WTC11 (cell line): ENCODE measurements at regions not wholly inside any gene's neighbourhood (a gene's known extent, or its start where the extent isn't known, plus 50 kb on each side); places are given as distances from the start of the nearest gene placed in this dataset.

Source experiments
- ATAC-seq: fragments of 200-7000 bp; cut with Tn5 transposase; 2 replicates; pipeline ENCODE4 v1.10.0; 2021; ENCODE audit warnings: mild to moderate bottlenecking, moderate library complexity
- CTCF ChIA-PET: fragments of 300-600 bp; sonication (Branson Sonifier 250); formaldehyde crosslinking; loops from one replicate; lab custom pipeline; 2021; ENCODE audit warnings: antibody characterized with exemption; lab: Charles Lee
- POLR2A ChIA-PET: fragments of 350-600 bp; sonication (Branson Sonifier 250); formaldehyde crosslinking; loops from one replicate; lab custom pipeline; 2021; ENCODE audit warnings: antibody characterized with exemption; lab: Charles Lee
- DNase-seq: peaks from one replicate; pipeline ENCODE4 v3.0.0; 2021; ENCODE audit warnings: low spot score
- H3K27ac Mint-ChIP-seq: 2 replicates; pipeline ENCODE4 v1.8.0; 2021; ENCODE audit warnings: mixed read lengths
- H3K27me3 Mint-ChIP-seq: 2 replicates; pipeline ENCODE4 v1.8.0; 2021; ENCODE audit warnings: low read depth, mild to moderate bottlenecking, moderate library complexity, mixed read lengths
- H3K36me3 Mint-ChIP-seq: 2 replicates; pipeline ENCODE4 v1.8.0; 2021; ENCODE audit warnings: mixed read lengths
- H3K4me1 Mint-ChIP-seq: 2 replicates; pipeline ENCODE4 v1.8.0; 2022; ENCODE audit warnings: mixed read lengths
- H3K4me3 Mint-ChIP-seq: 2 replicates; pipeline ENCODE4 v1.8.0; 2021; ENCODE audit warnings: mild to moderate bottlenecking, moderate library complexity, mixed read lengths
- H3K9me3 Mint-ChIP-seq: 2 replicates; pipeline ENCODE4 v1.8.0; 2021; ENCODE audit warnings: mixed read lengths
- CREM ChIP-seq: sonication (generic); formaldehyde crosslinking; IDR thresholded peaks from 2 replicates; pipeline ENCODE4 v1.8.1; 2022; ENCODE audit warnings: mild to moderate bottlenecking, missing genetic modification reagents, moderate library complexity
- EMX1 ChIP-seq: fragments of 250-450 bp; sonication (Bioruptor Pico); IDR thresholded peaks from 2 replicates; pipeline ENCODE4 v1.8.0; 2021; ENCODE audit warnings: mild to moderate bottlenecking
- FOXK1 ChIP-seq: sonication (generic); formaldehyde crosslinking; IDR thresholded peaks from 2 replicates; pipeline ENCODE4 v1.8.0; 2022; ENCODE audit warnings: mild to moderate bottlenecking, moderate library complexity, missing genetic modification reagents
- NFE2L1 ChIP-seq: sonication (generic); formaldehyde crosslinking; IDR thresholded peaks from 2 replicates; pipeline ENCODE4 v1.8.1; 2023; ENCODE audit warnings: missing genetic modification reagents
- NFYB ChIP-seq: sonication (generic); formaldehyde crosslinking; conservative IDR thresholded peaks from 2 replicates; pipeline ENCODE4 v1.8.0; 2022; ENCODE audit warnings: low read depth, missing genetic modification reagents
- PRRX2 ChIP-seq: fragments of 250-450 bp; sonication (Bioruptor Pico); IDR thresholded peaks from 2 replicates; pipeline ENCODE4 v1.8.0; 2021; ENCODE audit warnings: mild to moderate bottlenecking
- SMAD3 ChIP-seq: sonication (generic); formaldehyde crosslinking; IDR thresholded peaks from 2 replicates; pipeline ENCODE4 v1.8.0; 2022; ENCODE audit warnings: missing genetic modification reagents, mild to moderate bottlenecking, borderline replicate concordance
- SMAD4 ChIP-seq: sonication (generic); formaldehyde crosslinking; IDR thresholded peaks from 2 replicates; pipeline ENCODE4 v1.8.0; 2022; ENCODE audit warnings: mild to moderate bottlenecking, missing genetic modification reagents
- SP1 ChIP-seq: sonication (generic); formaldehyde crosslinking; conservative IDR thresholded peaks from 2 replicates; pipeline ENCODE4 v1.8.1; 2022; ENCODE audit warnings: missing genetic modification reagents
- TP53 ChIP-seq: sonication (generic); formaldehyde crosslinking; IDR thresholded peaks from 2 replicates; pipeline ENCODE4 v1.8.1; 2023; ENCODE audit warnings: mild to moderate bottlenecking, missing genetic modification reagents
- ZNF138 ChIP-seq: sonication (generic); formaldehyde crosslinking; conservative IDR thresholded peaks from 2 replicates; pipeline ENCODE4 v1.8.1; 2022; ENCODE audit warnings: mild to moderate bottlenecking, moderate library complexity, missing genetic modification reagents
- TF ChIP-seq, protein P1 (sequence below): sonication (generic); formaldehyde crosslinking; IDR thresholded peaks from 2 replicates; pipeline ENCODE4 v1.8.1; 2023; ENCODE audit warnings: mild to moderate bottlenecking, moderate library complexity, missing genetic modification reagents
- TF ChIP-seq, protein P2 (sequence below): sonication (generic); formaldehyde crosslinking; IDR thresholded peaks from 2 replicates; pipeline ENCODE4 v1.8.0; 2022; ENCODE audit warnings: mild to moderate bottlenecking, missing genetic modification reagents
- TF ChIP-seq, protein P3 (sequence below): sonication (generic); formaldehyde crosslinking; IDR thresholded peaks from 2 replicates; pipeline ENCODE4 v1.8.0; 2023; ENCODE audit warnings: missing genetic modification reagents, mild to moderate bottlenecking, borderline replicate concordance
- TF ChIP-seq, protein P4 (sequence below): sonication (generic); formaldehyde crosslinking; IDR thresholded peaks from 2 replicates; pipeline ENCODE4 v1.8.1; 2023; ENCODE audit warnings: mild to moderate bottlenecking, missing genetic modification reagents, moderate library complexity
- TF ChIP-seq, protein P5 (sequence below): sonication (generic); formaldehyde crosslinking; IDR thresholded peaks from 2 replicates; pipeline ENCODE4 v1.8.1; 2023; ENCODE audit warnings: mild to moderate bottlenecking, missing genetic modification reagents, borderline replicate concordance
- TF ChIP-seq, protein P6 (sequence below): fragments of 250-450 bp; sonication (Bioruptor Pico); IDR thresholded peaks from 2 replicates; pipeline ENCODE4 v1.8.0; 2021; ENCODE audit warnings: mild to moderate bottlenecking

DNA sequence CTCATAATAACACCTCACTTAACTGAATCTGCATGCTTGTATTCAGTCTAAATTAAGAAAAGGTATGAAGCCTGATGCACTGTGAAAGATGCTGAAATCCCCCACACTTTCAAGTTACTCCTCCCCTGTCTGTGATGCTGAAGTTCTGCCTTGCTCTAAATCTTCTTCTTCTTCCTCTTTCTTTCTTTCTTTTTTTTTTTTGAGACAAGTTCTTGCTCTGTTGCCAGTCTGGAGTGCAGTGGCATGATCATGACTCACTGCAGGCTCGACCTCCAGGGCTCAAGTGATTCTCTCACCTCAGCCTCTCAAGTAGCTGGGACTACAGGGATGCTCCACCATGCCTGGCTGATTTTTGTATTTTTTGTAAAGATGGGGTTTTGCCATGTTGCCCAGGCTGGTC, 231.0 kb upstream of the B3GALT2 start:
- no peaks in the 10 kb centered on the region for H3K27me3 Mint-ChIP-seq
- H3K9me3 Mint-ChIP-seq = no peaks in the 10 kb centered on the region
- no peak overlapping the region for H3K4me3 Mint-ChIP-seq
- ChIA-PET CTCF (no interaction called here), POLR2A (no interaction called here)
- peaks cover 6% of the 10 kb centered on the region for H3K4me1 Mint-ChIP-seq
- no peaks in the 10 kb centered on the region for H3K36me3 Mint-ChIP-seq
- DNase-seq = no peak
- no peak overlapping the region for H3K27ac Mint-ChIP-seq
- no peak for ATAC-seq
- TF ChIP-seq SMAD3 (CRISPR knock-in tag) (no peak), NFE2L1 (CRISPR knock-in tag) (no peak)
- TF ChIP-seq, protein P1, sequence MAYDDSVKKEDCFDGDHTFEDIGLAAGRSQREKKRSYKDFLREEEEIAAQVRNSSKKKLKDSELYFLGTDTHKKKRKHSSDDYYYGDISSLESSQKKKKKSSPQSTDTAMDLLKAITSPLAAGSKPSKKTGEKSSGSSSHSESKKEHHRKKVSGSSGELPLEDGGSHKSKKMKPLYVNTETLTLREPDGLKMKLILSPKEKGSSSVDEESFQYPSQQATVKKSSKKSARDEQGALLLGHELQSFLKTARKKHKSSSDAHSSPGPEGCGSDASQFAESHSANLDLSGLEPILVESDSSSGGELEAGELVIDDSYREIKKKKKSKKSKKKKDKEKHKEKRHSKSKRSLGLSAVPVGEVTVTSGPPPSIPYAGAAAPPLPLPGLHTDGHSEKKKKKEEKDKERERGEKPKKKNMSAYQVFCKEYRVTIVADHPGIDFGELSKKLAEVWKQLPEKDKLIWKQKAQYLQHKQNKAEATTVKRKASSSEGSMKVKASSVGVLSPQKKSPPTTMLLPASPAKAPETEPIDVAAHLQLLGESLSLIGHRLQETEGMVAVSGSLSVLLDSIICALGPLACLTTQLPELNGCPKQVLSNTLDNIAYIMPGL (CRISPR knock-in tag) = no peak

DNA sequence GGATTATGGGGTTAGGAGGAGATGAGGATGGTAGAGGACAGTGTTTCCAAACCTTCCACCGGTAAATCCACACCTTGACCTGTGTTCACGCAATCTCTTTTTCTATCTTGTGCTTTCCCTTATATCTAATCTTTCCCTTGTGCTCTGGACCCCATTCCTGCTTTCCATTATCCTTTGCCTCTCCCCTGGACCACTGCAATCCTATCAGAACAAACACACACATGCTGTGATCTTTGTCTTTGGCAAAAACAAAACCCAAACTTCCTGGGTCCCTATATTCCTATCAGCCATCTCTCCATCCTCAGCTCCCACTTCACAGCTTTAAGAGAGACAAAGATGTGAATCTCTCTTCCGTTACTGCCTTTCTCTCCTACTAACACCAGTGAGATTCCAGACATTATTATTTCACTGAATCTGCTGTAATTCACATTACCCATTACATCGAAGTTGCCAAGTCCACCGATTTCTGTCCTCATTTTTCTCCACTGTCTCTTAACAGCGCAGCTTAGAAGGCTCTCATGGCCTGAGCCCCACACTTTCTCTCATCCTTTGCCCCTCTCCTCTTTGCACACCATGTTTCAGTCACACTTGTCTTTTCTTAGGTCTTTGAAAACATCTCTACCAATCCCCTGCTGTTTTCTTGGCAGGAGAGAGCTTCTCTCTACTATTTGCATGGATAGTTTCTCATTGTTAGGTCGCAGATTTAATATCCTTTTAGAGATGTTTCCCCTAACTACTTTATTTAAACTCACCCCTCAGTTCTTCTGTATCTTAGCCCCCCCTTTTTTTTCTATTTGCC, 230.0 kb upstream of the B3GALT2 start:
- ATAC-seq = peak; percentile 51
- H3K4me1 Mint-ChIP-seq = peaks cover 6% of the 10 kb centered on the region
- H3K27ac Mint-ChIP-seq = no peak overlapping the region
- no peak overlapping the region for H3K4me3 Mint-ChIP-seq
- TF ChIP-seq SP1 (CRISPR knock-in tag) (no peak), SMAD4 (CRISPR knock-in tag) (no peak), FOXK1 (CRISPR knock-in tag) (no peak), ZNF138 (CRISPR knock-in tag) (no peak), EMX1 (CRISPR knock-in tag) (no peak), CREM (CRISPR knock-in tag) (no peak)
- TF ChIP-seq, protein P2, sequence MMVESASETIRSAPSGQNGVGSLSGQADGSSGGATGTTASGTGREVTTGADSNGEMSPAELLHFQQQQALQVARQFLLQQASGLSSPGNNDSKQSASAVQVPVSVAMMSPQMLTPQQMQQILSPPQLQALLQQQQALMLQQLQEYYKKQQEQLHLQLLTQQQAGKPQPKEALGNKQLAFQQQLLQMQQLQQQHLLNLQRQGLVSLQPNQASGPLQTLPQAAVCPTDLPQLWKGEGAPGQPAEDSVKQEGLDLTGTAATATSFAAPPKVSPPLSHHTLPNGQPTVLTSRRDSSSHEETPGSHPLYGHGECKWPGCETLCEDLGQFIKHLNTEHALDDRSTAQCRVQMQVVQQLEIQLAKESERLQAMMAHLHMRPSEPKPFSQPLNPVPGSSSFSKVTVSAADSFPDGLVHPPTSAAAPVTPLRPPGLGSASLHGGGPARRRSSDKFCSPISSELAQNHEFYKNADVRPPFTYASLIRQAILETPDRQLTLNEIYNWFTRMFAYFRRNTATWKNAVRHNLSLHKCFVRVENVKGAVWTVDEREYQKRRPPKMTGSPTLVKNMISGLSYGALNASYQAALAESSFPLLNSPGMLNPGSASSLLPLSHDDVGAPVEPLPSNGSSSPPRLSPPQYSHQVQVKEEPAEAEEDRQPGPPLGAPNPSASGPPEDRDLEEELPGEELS (CRISPR knock-in tag) = no peak
- H3K9me3 Mint-ChIP-seq = no peaks in the 10 kb centered on the region
- ChIA-PET CTCF (no interaction called here), POLR2A (no interaction called here)
- H3K27me3 Mint-ChIP-seq = no peaks in the 10 kb centered on the region
- no peaks in the 10 kb centered on the region for H3K36me3 Mint-ChIP-seq
- no peak for DNase-seq

DNA sequence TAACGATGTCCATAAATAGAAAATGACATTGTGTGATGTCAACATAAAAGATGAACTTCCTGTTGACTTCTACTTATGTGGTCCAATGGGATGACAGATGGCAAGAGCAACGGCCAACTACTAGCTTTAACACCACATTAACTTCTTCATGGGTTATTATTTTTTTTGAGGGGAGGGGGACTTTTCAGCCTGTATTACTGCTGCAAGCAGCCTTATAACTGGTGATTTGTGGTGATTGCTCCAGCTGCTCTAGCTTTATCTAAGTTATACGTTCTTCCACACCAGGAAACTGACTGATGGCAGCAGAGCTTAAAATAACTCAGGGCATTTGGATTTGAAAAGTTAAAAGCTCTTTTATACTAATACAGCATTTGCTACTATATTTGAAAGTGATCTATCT, 228.8 kb upstream of the B3GALT2 start:
- ATAC-seq (no peak), DNase-seq (no peak)
- ChIA-PET CTCF (no interaction called here), POLR2A (no interaction called here)
- Mint-ChIP-seq H3K27me3 (no peaks in the 10 kb centered on the region), H3K4me3 (no peak overlapping the region), H3K36me3 (no peaks in the 10 kb centered on the region), H3K9me3 (no peaks in the 10 kb centered on the region), H3K27ac (no peak overlapping the region), H3K4me1 (peaks cover 6% of the 10 kb centered on the region)
- TF ChIP-seq PRRX2 (CRISPR knock-in tag) (no peak), NFYB (CRISPR knock-in tag) (no peak), TP53 (CRISPR knock-in tag) (no peak)
- TF ChIP-seq, protein P3, sequence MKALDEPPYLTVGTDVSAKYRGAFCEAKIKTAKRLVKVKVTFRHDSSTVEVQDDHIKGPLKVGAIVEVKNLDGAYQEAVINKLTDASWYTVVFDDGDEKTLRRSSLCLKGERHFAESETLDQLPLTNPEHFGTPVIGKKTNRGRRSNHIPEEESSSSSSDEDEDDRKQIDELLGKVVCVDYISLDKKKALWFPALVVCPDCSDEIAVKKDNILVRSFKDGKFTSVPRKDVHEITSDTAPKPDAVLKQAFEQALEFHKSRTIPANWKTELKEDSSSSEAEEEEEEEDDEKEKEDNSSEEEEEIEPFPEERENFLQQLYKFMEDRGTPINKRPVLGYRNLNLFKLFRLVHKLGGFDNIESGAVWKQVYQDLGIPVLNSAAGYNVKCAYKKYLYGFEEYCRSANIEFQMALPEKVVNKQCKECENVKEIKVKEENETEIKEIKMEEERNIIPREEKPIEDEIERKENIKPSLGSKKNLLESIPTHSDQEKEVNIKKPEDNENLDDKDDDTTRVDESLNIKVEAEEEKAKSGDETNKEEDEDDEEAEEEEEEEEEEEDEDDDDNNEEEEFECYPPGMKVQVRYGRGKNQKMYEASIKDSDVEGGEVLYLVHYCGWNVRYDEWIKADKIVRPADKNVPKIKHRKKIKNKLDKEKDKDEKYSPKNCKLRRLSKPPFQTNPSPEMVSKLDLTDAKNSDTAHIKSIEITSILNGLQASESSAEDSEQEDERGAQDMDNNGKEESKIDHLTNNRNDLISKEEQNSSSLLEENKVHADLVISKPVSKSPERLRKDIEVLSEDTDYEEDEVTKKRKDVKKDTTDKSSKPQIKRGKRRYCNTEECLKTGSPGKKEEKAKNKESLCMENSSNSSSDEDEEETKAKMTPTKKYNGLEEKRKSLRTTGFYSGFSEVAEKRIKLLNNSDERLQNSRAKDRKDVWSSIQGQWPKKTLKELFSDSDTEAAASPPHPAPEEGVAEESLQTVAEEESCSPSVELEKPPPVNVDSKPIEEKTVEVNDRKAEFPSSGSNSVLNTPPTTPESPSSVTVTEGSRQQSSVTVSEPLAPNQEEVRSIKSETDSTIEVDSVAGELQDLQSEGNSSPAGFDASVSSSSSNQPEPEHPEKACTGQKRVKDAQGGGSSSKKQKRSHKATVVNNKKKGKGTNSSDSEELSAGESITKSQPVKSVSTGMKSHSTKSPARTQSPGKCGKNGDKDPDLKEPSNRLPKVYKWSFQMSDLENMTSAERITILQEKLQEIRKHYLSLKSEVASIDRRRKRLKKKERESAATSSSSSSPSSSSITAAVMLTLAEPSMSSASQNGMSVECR = no peak
- TF ChIP-seq, protein P4, sequence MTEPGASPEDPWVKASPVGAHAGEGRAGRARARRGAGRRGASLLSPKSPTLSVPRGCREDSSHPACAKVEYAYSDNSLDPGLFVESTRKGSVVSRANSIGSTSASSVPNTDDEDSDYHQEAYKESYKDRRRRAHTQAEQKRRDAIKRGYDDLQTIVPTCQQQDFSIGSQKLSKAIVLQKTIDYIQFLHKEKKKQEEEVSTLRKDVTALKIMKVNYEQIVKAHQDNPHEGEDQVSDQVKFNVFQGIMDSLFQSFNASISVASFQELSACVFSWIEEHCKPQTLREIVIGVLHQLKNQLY (CRISPR knock-in tag) = no peak
- TF ChIP-seq, protein P5, sequence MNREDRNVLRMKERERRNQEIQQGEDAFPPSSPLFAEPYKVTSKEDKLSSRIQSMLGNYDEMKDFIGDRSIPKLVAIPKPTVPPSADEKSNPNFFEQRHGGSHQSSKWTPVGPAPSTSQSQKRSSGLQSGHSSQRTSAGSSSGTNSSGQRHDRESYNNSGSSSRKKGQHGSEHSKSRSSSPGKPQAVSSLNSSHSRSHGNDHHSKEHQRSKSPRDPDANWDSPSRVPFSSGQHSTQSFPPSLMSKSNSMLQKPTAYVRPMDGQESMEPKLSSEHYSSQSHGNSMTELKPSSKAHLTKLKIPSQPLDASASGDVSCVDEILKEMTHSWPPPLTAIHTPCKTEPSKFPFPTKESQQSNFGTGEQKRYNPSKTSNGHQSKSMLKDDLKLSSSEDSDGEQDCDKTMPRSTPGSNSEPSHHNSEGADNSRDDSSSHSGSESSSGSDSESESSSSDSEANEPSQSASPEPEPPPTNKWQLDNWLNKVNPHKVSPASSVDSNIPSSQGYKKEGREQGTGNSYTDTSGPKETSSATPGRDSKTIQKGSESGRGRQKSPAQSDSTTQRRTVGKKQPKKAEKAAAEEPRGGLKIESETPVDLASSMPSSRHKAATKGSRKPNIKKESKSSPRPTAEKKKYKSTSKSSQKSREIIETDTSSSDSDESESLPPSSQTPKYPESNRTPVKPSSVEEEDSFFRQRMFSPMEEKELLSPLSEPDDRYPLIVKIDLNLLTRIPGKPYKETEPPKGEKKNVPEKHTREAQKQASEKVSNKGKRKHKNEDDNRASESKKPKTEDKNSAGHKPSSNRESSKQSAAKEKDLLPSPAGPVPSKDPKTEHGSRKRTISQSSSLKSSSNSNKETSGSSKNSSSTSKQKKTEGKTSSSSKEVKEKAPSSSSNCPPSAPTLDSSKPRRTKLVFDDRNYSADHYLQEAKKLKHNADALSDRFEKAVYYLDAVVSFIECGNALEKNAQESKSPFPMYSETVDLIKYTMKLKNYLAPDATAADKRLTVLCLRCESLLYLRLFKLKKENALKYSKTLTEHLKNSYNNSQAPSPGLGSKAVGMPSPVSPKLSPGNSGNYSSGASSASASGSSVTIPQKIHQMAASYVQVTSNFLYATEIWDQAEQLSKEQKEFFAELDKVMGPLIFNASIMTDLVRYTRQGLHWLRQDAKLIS = no peak
- TF ChIP-seq, protein P6, sequence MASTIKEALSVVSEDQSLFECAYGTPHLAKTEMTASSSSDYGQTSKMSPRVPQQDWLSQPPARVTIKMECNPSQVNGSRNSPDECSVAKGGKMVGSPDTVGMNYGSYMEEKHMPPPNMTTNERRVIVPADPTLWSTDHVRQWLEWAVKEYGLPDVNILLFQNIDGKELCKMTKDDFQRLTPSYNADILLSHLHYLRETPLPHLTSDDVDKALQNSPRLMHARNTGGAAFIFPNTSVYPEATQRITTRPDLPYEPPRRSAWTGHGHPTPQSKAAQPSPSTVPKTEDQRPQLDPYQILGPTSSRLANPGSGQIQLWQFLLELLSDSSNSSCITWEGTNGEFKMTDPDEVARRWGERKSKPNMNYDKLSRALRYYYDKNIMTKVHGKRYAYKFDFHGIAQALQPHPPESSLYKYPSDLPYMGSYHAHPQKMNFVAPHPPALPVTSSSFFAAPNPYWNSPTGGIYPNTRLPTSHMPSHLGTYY (CRISPR knock-in tag) = no peak
